Heart left ventricle (tissue), 13 donors: ENCODE measurements at regions not wholly inside any gene's neighbourhood (a gene's known extent, or its start where the extent isn't known, plus 50 kb on each side); places are given as distances from the start of the nearest gene placed in this dataset.

Experiments used
- POLR2A ChIP-seq, 2 donors: fragments of 450-650 bp; IDR thresholded peaks; one replicate each; pipeline ENCODE4 v1.6.1; 2017; ENCODE audit warnings: antibody characterized with exemption in 2 of 2, mild to moderate bottlenecking in 2 of 2, moderate library complexity in 2 of 2
- TF ChIP-seq, protein P1 (sequence below), 12 donors: fragments of 200-600 bp; sonication (generic) in 4 of 12; IDR thresholded peaks; one replicate each; pipeline versions ENCODE4 v1.5.0 to v1.8.0; 2018 to 2022; ENCODE audit warnings: antibody characterized with exemption in 12 of 12, mild to moderate bottlenecking in 5 of 12
- donor health status: ischemic (EF 13 %, LVEDD 7.1; RV severe dilation, severe dysfunction).
- donor health status: DM: no; HTN: yes; CAD: no.
- donor health status: DM: no; HTN: no; CAD: no.
- donor health status: ischemic (EF 25% LVEDD 6.9; RV normal size, moderate dysfunction).
- donor health status: ischemic (EF 25% LVEDD 5.7; RV mildly dilated, moderate dysfunction).
- donor health status: ischemic (EF 35%, LVEDD 5.7; RV mildly dilated, moderate dysfunction).
- donor health status: nonischemic (EF 11% LVEDD 7.7; RV severe dilation, severe dysfunction).
- donor health status: DM: yes; HTN: yes; CAD: no.
- donor health status: PGD.
- donor health status: ischemic (EF 29% LVEDD 5.4; RV normal size, mild dysfunction).
- donor health status: nonischemic (EF 23%, LVEDD 6.1; RV moderate dilation, normal function).

DNA sequence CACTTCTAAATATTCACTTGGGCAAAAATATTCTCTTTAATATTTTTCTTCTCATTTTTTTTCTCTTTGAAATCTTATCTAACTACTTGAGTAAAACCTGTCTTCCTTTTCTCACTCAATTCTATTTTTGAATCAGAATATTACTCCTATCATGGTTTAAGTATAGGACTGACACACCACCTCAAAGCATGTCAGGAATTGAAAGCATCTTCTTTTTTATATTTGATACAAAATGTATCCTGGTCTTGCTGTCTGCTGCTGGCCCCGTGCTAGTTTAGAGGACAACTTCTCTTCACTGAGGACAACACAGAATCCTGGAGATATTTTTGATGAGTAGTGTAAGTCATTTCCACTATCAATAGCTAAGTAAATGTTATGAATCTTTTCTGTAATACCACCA lies 383.6 kb downstream of the GADD45G start:
- TF ChIP-seq, protein P1, sequence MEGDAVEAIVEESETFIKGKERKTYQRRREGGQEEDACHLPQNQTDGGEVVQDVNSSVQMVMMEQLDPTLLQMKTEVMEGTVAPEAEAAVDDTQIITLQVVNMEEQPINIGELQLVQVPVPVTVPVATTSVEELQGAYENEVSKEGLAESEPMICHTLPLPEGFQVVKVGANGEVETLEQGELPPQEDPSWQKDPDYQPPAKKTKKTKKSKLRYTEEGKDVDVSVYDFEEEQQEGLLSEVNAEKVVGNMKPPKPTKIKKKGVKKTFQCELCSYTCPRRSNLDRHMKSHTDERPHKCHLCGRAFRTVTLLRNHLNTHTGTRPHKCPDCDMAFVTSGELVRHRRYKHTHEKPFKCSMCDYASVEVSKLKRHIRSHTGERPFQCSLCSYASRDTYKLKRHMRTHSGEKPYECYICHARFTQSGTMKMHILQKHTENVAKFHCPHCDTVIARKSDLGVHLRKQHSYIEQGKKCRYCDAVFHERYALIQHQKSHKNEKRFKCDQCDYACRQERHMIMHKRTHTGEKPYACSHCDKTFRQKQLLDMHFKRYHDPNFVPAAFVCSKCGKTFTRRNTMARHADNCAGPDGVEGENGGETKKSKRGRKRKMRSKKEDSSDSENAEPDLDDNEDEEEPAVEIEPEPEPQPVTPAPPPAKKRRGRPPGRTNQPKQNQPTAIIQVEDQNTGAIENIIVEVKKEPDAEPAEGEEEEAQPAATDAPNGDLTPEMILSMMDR (IDR thresholded peaks at IDR 0.05): no peak
- no peak for TF ChIP-seq POLR2A (IDR thresholded peaks at IDR 0.05)
